ENCODE measurements at regions not wholly inside any gene's neighbourhood (a gene's known extent, or its start where the extent isn't known, plus 50 kb on each side); places are given as distances from the start of the nearest gene placed in this dataset.

DNA sequence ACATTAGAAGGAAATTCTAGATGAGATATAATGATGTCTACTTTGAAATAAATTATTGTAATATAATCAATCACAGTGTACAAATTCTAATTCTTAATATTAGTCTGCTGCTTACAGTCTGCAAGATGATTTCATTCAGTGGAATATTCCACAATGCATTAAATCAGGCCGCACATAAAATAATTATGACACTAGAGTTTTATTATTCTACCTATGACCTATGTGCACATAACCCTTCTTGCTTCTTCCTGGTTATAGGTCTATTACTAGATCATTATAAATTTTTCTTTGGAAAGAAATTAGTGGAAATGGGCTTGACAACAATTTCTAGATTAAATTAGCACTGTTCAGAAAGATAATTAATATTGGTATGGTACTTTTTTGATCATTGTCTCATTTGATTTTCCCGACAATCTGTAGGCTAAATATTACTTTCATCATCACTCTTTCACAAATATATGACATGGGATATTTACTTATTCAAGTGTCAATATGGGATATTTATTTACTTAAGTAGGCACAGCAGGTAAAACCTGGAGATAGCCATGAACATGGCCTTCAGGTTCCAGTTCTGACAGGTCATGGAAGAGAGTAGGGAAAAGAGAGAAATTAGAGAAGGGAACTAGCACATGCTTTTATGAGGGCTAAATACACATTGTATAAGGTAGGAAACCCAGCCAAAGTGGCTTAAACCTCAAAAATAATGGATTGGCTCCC lies 476.4 kb downstream of the TOX3 start:
- TF ChIP-seq, protein P1, sequence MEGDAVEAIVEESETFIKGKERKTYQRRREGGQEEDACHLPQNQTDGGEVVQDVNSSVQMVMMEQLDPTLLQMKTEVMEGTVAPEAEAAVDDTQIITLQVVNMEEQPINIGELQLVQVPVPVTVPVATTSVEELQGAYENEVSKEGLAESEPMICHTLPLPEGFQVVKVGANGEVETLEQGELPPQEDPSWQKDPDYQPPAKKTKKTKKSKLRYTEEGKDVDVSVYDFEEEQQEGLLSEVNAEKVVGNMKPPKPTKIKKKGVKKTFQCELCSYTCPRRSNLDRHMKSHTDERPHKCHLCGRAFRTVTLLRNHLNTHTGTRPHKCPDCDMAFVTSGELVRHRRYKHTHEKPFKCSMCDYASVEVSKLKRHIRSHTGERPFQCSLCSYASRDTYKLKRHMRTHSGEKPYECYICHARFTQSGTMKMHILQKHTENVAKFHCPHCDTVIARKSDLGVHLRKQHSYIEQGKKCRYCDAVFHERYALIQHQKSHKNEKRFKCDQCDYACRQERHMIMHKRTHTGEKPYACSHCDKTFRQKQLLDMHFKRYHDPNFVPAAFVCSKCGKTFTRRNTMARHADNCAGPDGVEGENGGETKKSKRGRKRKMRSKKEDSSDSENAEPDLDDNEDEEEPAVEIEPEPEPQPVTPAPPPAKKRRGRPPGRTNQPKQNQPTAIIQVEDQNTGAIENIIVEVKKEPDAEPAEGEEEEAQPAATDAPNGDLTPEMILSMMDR (IDR thresholded peaks at IDR 0.05; ENCODE audit: unreplicated experiment), result no peak
- H3K9me3 Mint-ChIP-seq (ENCODE audit: low read depth), result peaks cover under 1% of the 10 kb centered on the region
- no peaks in the 10 kb centered on the region for H3K36me3 Mint-ChIP-seq (ENCODE audit: insufficient read depth)
- no peaks in the 10 kb centered on the region for H3K27me3 Mint-ChIP-seq
- H3K27ac Mint-ChIP-seq, result no peak overlapping the region
- peaks cover 12% of the 10 kb centered on the region for H3K4me1 Mint-ChIP-seq (ENCODE audit: low read depth)
- DNase-seq (ENCODE audit: low spot score, unreplicated experiment), result no peak
- no peak overlapping the region for H3K4me3 Mint-ChIP-seq (ENCODE audit: low read depth)

DNA sequence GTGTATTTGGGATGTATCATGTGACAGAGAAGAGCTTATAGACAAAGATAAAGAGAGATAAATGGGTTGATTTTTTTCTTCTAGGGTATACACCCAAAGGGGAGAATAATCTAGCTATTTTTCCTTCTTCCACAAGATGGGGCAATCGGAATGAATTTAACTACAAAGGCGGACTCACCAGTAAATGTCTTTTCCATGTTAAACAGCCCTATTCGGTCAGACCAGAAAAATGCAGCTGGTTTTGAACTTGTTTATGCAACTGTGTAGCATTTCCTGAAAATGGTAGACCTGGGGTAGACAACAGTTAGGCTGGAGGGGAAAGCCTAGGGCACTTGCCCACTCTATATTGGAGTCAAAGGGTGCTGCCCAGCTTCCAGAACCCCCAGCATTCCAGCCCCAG lies 477.1 kb downstream of the TOX3 start:
- Mint-ChIP-seq H3K4me1 (ENCODE audit: low read depth) (peaks cover 12% of the 10 kb centered on the region), H3K36me3 (ENCODE audit: insufficient read depth) (no peaks in the 10 kb centered on the region), H3K4me3 (ENCODE audit: low read depth) (no peak overlapping the region), H3K27me3 (no peaks in the 10 kb centered on the region), H3K9me3 (ENCODE audit: low read depth) (peaks cover 3% of the 10 kb centered on the region), H3K27ac (no peak overlapping the region)
- no peak for DNase-seq (ENCODE audit: low spot score, unreplicated experiment)
- TF ChIP-seq, protein P1 (IDR thresholded peaks at IDR 0.05; ENCODE audit: unreplicated experiment), result peak; percentile 68

DNA sequence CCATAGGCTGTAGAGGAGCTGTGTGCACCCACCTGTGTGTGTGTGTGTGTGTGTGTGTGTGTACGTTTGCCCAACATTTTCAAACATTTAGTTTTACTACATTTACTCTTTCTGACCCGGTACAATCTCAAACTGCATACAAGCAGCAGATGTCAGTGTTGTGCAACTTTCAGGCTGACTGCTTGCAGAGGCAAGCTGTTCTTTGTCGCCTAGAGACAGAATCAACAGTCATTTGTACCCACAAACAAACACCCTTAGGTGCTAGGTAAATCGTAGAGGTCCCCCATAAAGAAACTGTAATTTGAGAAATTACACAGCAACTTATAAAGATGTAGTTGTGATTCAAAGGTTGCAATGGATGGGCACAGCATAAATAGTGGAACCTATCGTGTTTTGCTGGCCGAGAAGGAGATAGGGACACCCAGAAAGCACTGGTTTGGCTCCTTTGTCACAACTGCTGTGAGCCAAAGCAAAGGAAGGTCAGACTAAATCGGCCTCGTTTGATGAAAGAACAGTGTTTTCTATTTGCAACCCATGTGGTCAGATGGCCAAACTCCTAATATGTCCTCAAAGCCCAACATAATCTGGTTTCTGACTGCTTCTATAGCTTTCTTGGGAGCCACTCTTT lies 478.4 kb downstream of the TOX3 start:
- Mint-ChIP-seq H3K27ac (peak overlapping the region; percentile 11), H3K4me1 (ENCODE audit: low read depth) (peaks cover 9% of the 10 kb centered on the region), H3K27me3 (no peaks in the 10 kb centered on the region), H3K4me3 (ENCODE audit: low read depth) (no peak overlapping the region), H3K9me3 (ENCODE audit: low read depth) (peaks cover 7% of the 10 kb centered on the region), H3K36me3 (ENCODE audit: insufficient read depth) (no peaks in the 10 kb centered on the region)
- peak; percentile 24 for DNase-seq (ENCODE audit: low spot score, unreplicated experiment)
- TF ChIP-seq, protein P1 (IDR thresholded peaks at IDR 0.05; ENCODE audit: unreplicated experiment), result peak; percentile 63

DNA sequence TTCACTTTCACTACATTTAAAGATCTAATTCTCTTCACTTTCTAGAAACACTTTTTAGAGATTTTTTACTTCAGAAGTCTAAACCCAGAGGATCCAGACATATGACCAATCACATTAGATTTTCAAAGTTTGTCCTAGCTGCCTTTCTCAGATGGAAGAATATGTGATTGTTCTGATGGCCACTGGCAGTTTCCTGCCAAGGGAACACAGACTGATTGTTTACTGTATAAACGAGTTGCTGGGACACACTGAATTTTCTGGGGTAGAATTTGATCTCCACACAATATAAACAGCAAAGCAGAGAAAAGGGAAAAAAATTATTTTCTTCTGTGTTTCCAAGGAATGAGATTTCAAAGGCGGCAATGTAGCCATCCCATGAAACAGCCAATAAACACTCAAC lies 480.0 kb downstream of the TOX3 start:
- TF ChIP-seq, protein P1 (IDR thresholded peaks at IDR 0.05; ENCODE audit: unreplicated experiment), result no peak
- H3K4me3 Mint-ChIP-seq (ENCODE audit: low read depth), result no peak overlapping the region
- no peak overlapping the region for H3K27ac Mint-ChIP-seq
- H3K27me3 Mint-ChIP-seq, result no peaks in the 10 kb centered on the region
- DNase-seq (ENCODE audit: low spot score, unreplicated experiment), result no peak
- no peaks in the 10 kb centered on the region for H3K36me3 Mint-ChIP-seq (ENCODE audit: insufficient read depth)
- peaks cover 7% of the 10 kb centered on the region for H3K9me3 Mint-ChIP-seq (ENCODE audit: low read depth)
- peaks cover 9% of the 10 kb centered on the region for H3K4me1 Mint-ChIP-seq (ENCODE audit: low read depth)

DNA sequence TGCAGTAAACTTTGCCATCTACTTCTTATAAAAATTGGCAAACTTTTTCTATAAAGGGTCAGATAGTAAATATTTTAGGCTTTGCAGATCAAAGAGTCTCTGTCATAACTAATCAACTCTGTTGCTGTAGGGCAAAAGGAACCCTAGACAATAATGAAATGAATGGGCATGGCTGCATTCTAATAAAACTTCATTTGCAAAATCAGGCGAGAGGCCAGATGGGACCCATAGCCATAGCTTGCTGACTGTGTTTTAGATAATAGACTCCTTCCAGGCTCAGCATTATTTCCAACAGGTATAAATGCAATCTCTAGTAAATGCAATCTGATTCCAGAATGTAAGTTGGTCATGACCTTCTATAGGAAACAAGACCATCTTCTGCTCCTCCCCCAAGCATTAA lies 490.7 kb downstream of the TOX3 start:
- no peaks in the 10 kb centered on the region for H3K9me3 Mint-ChIP-seq (ENCODE audit: low read depth)
- TF ChIP-seq, protein P1 (IDR thresholded peaks at IDR 0.05; ENCODE audit: unreplicated experiment), result no peak
- no peak overlapping the region for H3K27ac Mint-ChIP-seq
- no peaks in the 10 kb centered on the region for H3K27me3 Mint-ChIP-seq
- peaks cover 17% of the 10 kb centered on the region for H3K4me1 Mint-ChIP-seq (ENCODE audit: low read depth)
- H3K36me3 Mint-ChIP-seq (ENCODE audit: insufficient read depth), result no peaks in the 10 kb centered on the region
- no peak for DNase-seq (ENCODE audit: low spot score, unreplicated experiment)
- H3K4me3 Mint-ChIP-seq (ENCODE audit: low read depth), result no peak overlapping the region
